Neuronal stem cell (in vitro differentiated cells): ENCODE measurements at regions not wholly inside any gene's neighbourhood (a gene's known extent, or its start where the extent isn't known, plus 50 kb on each side); places are given as distances from the start of the nearest gene placed in this dataset.
"Not testable (repeated sequence)": the region's sequence is repeated elsewhere in the genome, so short reads cannot be mapped to it uniquely, and the experiment has no call there.

Source experiments
- DNase-seq: peaks from one replicate; pipeline ENCODE4 v3.0.0-alpha.2; 2013; ENCODE audit warnings: low spot score
- H2AFZ ChIP-seq: one replicate; pipeline ENCODE4 v1.6.1; 2013; ENCODE audit warnings: mild to moderate bottlenecking, low read length, inconsistent platforms
- H2AK5ac ChIP-seq: 2 replicates; pipeline ENCODE4 v1.6.1; 2013; ENCODE audit warnings: low read depth, mild to moderate bottlenecking, inconsistent platforms, low read length, moderate library complexity, mixed read lengths
- H2BK120ac ChIP-seq: 2 replicates; pipeline ENCODE4 v1.6.1; 2013; ENCODE audit warnings: low read depth, mild to moderate bottlenecking, inconsistent platforms, low read length, moderate library complexity, mixed read lengths
- H2BK12ac ChIP-seq: one replicate; pipeline ENCODE4 v1.6.1; 2013; ENCODE audit warnings: low read length, inconsistent platforms
- H2BK15ac ChIP-seq: 2 replicates; pipeline ENCODE4 v1.6.1; 2013; ENCODE audit warnings: mild to moderate bottlenecking, low read length, inconsistent platforms, mixed read lengths
- H2BK5ac ChIP-seq: one replicate; pipeline ENCODE4 v1.6.1; 2013; ENCODE audit warnings: inconsistent platforms, mild to moderate bottlenecking, low read length, moderate library complexity
- H3K14ac ChIP-seq: one replicate; pipeline ENCODE4 v1.6.1; 2013; ENCODE audit warnings: low read length, inconsistent platforms
- H3K18ac ChIP-seq: 2 replicates; pipeline ENCODE4 v1.6.1; 2013; ENCODE audit warnings: low read length, inconsistent platforms
- H3K23ac ChIP-seq: 2 replicates; pipeline ENCODE4 v1.6.1; 2013; ENCODE audit warnings: low read depth, mild to moderate bottlenecking, mixed read lengths, low read length, inconsistent platforms; ENCODE audit not compliant: poor library complexity
- H3K27ac ChIP-seq: replicated peaks from 3 replicates; pipeline ENCODE4 v1.5.1; 2013; ENCODE audit warnings: low read length, inconsistent platforms
- H3K27me3 ChIP-seq, 3 experiments: 2 replicates each; pipeline ENCODE4 v1.6.1; 2013; ENCODE audit warnings: low read length in 3 of 3, mild to moderate bottlenecking in 2 of 3, inconsistent platforms in 1 of 3, low read depth in 1 of 3, mixed read lengths in 1 of 3, moderate library complexity in 1 of 3; ENCODE audit not compliant: control insufficient read depth in 3 of 3, insufficient read depth in 3 of 3
- H3K36me3 ChIP-seq, 2 donors: replicated peaks in 1 of 2; 2 replicates each; pipeline ENCODE4 v1.6.1; 2013; ENCODE audit warnings: low read length in 2 of 2; ENCODE audit not compliant: control insufficient read depth in 2 of 2, insufficient read depth in 2 of 2
- H3K4ac ChIP-seq: 2 replicates; pipeline ENCODE4 v1.6.1; 2013; ENCODE audit warnings: inconsistent platforms, mild to moderate bottlenecking, low read length, moderate library complexity
- H3K4me1 ChIP-seq, 2 donors: 1 replicate in 1 of 2; 2 replicates in 1 of 2; pipeline ENCODE4 v1.6.1; 2013; ENCODE audit warnings: low read length in 2 of 2, low read depth in 1 of 2; ENCODE audit not compliant: control insufficient read depth in 2 of 2, insufficient read depth in 1 of 2
- H3K4me2 ChIP-seq: one replicate; pipeline ENCODE4 v1.6.1; 2013; ENCODE audit warnings: mild to moderate bottlenecking, low read length, inconsistent platforms; ENCODE audit not compliant: insufficient read depth, poor library complexity, severe bottlenecking
- H3K4me3 ChIP-seq, 2 donors: 2 replicates each; pipeline ENCODE4 v1.5.1; 2013; ENCODE audit warnings: low read length in 2 of 2, mild to moderate bottlenecking in 2 of 2, inconsistent platforms in 1 of 2, moderate library complexity in 1 of 2
- H3K79me1 ChIP-seq: one replicate; pipeline ENCODE4 v1.6.1; 2013; ENCODE audit warnings: low read depth, mild to moderate bottlenecking, inconsistent platforms, low read length, moderate library complexity
- H3K9ac ChIP-seq: one replicate; pipeline ENCODE4 v1.6.1; 2013; ENCODE audit warnings: mild to moderate bottlenecking, low read depth, low read length, inconsistent platforms; ENCODE audit not compliant: poor library complexity
- H3K9me3 ChIP-seq, 2 donors: replicated peaks in 1 of 2; 2 replicates each; pipeline versions ENCODE3 to v1.6.1; 2013; ENCODE audit warnings: low read length in 2 of 2, mild to moderate bottlenecking in 2 of 2, inconsistent platforms in 1 of 2, low read depth in 1 of 2, mixed read lengths in 1 of 2, moderate library complexity in 1 of 2; ENCODE audit not compliant: control insufficient read depth in 2 of 2, insufficient read depth in 1 of 2
- H4K8ac ChIP-seq: one replicate; pipeline ENCODE4 v1.6.1; 2013; ENCODE audit warnings: low read depth, mild to moderate bottlenecking, inconsistent platforms, low read length, moderate library complexity
- H4K91ac ChIP-seq: one replicate; pipeline ENCODE4 v1.6.1; 2013; ENCODE audit warnings: low read length, low read depth, mild to moderate bottlenecking, inconsistent platforms; ENCODE audit not compliant: poor library complexity
- WGBS, 2 donors: extraction: QIAGEN DNeasy Blood & Tissue Kit; methylation state at CpG; one replicate each; pipeline ENCODE4 v1.1.7; 2013; ENCODE audit warnings: missing lambda C conversion rate in 2 of 2, mixed read lengths in 1 of 2; ENCODE audit not compliant: insufficient read length in 2 of 2, insufficient replicate concordance in 1 of 2; ENCODE audit errors: extremely low coverage in 2 of 2; 5-methylcytosine and 5-hydroxymethylcytosine counted together

- H2BK12ac ChIP-seq, result no peak overlapping the region
- H3K4me1 ChIP-seq, result no peaks in the 10 kb centered on the region
- H3K14ac ChIP-seq, result no peak overlapping the region
- H3K23ac ChIP-seq, result no peak overlapping the region
- no peak overlapping the region for H2BK120ac ChIP-seq
- no peaks in the 10 kb centered on the region for H3K36me3 ChIP-seq
- no peaks in the 10 kb centered on the region for H3K79me1 ChIP-seq
- H3K27ac ChIP-seq, result no peak overlapping the region
- no peak overlapping the region for H3K4ac ChIP-seq
- no peaks in the 10 kb centered on the region for H3K9me3 ChIP-seq
- no peak overlapping the region for H3K4me2 ChIP-seq
- H3K27me3 ChIP-seq, result no peaks in the 10 kb centered on the region
- H2BK5ac ChIP-seq, result no peak overlapping the region
- DNase-seq, result no peak
- no peak overlapping the region for H3K4me3 ChIP-seq
- no peak overlapping the region for H2AK5ac ChIP-seq
- no peak overlapping the region for H3K9ac ChIP-seq
- H4K91ac ChIP-seq, result no peak overlapping the region
- no peak overlapping the region for H3K18ac ChIP-seq
- H4K8ac ChIP-seq, result no peak overlapping the region
- no peak overlapping the region for H2AFZ ChIP-seq
- WGBS, 2 donors, result no CpG with 5 or more reads among the region's 1 CpG
- no peak overlapping the region for H2BK15ac ChIP-seq
Measured at GRCh38 chr12:87596636-87597035, 432.6 kb downstream of the C12orf50 start.

- no peak for DNase-seq
- Histone ChIP-seq H2BK15ac (no peak overlapping the region), H3K18ac (no peak overlapping the region)
Measured at GRCh38 chr12:87596134-87596533, 433.1 kb downstream of the C12orf50 start.

DNA sequence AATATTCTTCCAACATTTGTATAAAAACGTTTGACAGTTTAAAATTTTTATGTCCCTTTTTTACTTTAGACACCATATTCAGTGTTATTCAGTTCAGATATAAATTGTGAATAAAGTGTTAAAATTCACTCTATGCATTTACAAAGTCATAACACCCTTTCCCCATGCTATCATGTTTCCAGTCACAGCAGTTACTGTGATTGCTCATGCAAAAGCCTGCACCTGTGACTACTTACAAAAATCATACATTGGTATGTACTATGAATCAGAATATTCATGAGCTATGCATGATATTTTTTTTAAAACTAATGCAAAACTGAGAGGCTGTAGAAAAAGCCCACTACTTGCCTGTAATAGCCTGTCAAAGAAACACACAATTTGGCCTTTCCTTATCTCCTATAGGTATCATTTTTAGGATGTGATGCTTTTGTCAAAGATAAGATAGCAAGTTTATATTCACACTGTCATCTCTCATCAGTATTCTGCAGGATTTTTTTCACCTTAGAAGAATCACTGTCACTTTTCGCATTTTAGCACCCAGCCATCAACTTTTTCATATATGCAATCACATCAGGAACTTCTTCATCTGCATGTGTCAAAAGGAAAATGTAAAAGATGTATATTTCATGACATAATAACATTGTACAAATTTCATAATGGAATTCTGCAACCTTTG lies 443.2 kb downstream of the C12orf50 start:
- Histone ChIP-seq H3K9ac (no peak overlapping the region), H2BK12ac (no peak overlapping the region), H3K79me1 (no peaks in the 10 kb centered on the region), H3K9me3 (no peaks in the 10 kb centered on the region), H4K8ac (no peak overlapping the region), H3K36me3 (no peaks in the 10 kb centered on the region), H3K14ac (no peak overlapping the region), H3K23ac (no peak overlapping the region), H3K4me1 (no peaks in the 10 kb centered on the region), H3K4me2 (no peak overlapping the region), H2AK5ac (no peak overlapping the region), H2BK15ac (no peak overlapping the region), H2BK5ac (no peak overlapping the region), H4K91ac (no peak overlapping the region), H2AFZ (no peak overlapping the region), H3K18ac (no peak overlapping the region), H3K27me3 (no peaks in the 10 kb centered on the region), H3K4me3 (no peak overlapping the region), H3K4ac (no peak overlapping the region), H3K27ac (no peak overlapping the region), H2BK120ac (no peak overlapping the region)
- no peak for DNase-seq
- WGBS, 2 donors, result no CpG with 5 or more reads among the region's 2 CpGs

More at GRCh38 chr12:87596134-87596533, 433.1 kb downstream of the C12orf50 start:
- Histone ChIP-seq H3K9me3 (no peaks in the 10 kb centered on the region), H3K9ac (no peak overlapping the region), H3K4me3 (no peak overlapping the region), H3K4me1 (no peaks in the 10 kb centered on the region), H4K8ac (no peak overlapping the region), H2BK120ac (no peak overlapping the region), H3K27me3 (no peaks in the 10 kb centered on the region), H3K79me1 (no peaks in the 10 kb centered on the region), H4K91ac (no peak overlapping the region), H3K4ac (no peak overlapping the region), H2AK5ac (no peak overlapping the region), H3K14ac (no peak overlapping the region), H3K36me3 (no peaks in the 10 kb centered on the region), H3K23ac (no peak overlapping the region), H2BK12ac (no peak overlapping the region), H2AFZ (no peak overlapping the region), H3K4me2 (no peak overlapping the region), H3K27ac (no peak overlapping the region), H2BK5ac (no peak overlapping the region)
- WGBS, 2 donors, result no CpG with 5 or more reads among the region's 5 CpGs

DNA sequence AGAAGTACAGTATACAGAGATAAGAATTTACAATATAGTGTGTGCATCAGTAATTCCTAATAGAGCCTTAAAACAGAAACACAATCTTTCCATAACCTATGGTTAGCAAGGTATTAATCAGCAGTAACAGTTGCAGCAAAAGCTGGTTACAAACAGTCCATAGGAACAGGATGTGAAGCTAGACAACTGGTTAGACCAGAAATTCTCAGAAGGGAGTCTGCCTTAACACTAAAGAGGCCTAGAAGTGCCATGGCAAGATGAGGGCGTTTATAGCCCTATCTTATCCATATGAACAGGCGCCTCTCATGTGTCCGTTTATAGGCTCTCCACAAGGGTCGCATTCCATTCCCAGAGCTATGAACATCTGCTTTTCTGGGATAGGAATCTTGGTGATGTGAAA lies 450.1 kb downstream of the C12orf50 start:
- H3K27ac ChIP-seq, H3K4me3 ChIP-seq, H3K4ac ChIP-seq: not testable (repeated sequence)

More for the DNA sequence above, 450.1 kb downstream of the C12orf50 start:
- H2BK15ac ChIP-seq, H3K18ac ChIP-seq, H2BK120ac ChIP-seq, H3K4me2 ChIP-seq, H2AFZ ChIP-seq, H3K27me3 ChIP-seq, DNase-seq, H3K23ac ChIP-seq, H2AK5ac ChIP-seq, H3K9ac ChIP-seq, H3K9me3 ChIP-seq, H2BK5ac ChIP-seq, H2BK12ac ChIP-seq, H3K36me3 ChIP-seq, H4K91ac ChIP-seq, H3K79me1 ChIP-seq, H3K4me1 ChIP-seq, H4K8ac ChIP-seq, H3K14ac ChIP-seq: not testable (repeated sequence)
- no CpG with 5 or more reads among the region's 4 CpGs for WGBS, 2 donors
